Mesenchymal stem cell (in vitro differentiated cells and primary cell): ENCODE measurements at regions not wholly inside any gene's neighbourhood (a gene's known extent, or its start where the extent isn't known, plus 50 kb on each side); places are given as distances from the start of the nearest gene placed in this dataset.
A peak's percentile ranks its signal among the peaks of the same experiment; 100 is the strongest.

Source experiments
- DNase-seq: peaks from one replicate; pipeline ENCODE4 v3.0.0-alpha.2; 2013
- H2AFZ ChIP-seq: one replicate; pipeline ENCODE4 v1.6.1; 2013; ENCODE audit warnings: low read depth, mild to moderate bottlenecking, control low read depth, inconsistent platforms, low read length, moderate library complexity
- H2AK5ac ChIP-seq: 2 replicates; pipeline ENCODE4 v1.6.1; 2013; ENCODE audit warnings: low read length, moderate library complexity, mild to moderate bottlenecking, inconsistent platforms; ENCODE audit not compliant: severe bottlenecking
- H2BK120ac ChIP-seq: one replicate; pipeline ENCODE4 v1.6.1; 2013; ENCODE audit warnings: low read depth, mild to moderate bottlenecking, inconsistent platforms, low read length, moderate library complexity
- H2BK12ac ChIP-seq, 2 experiments: one replicate each; pipeline ENCODE4 v1.6.1; 2013; ENCODE audit warnings: inconsistent platforms in 2 of 2, low read length in 2 of 2, mild to moderate bottlenecking in 2 of 2, moderate library complexity in 2 of 2, control low read depth in 1 of 2
- H2BK15ac ChIP-seq: one replicate; pipeline ENCODE4 v1.6.1; 2013; ENCODE audit warnings: mild to moderate bottlenecking, low read depth, inconsistent platforms; ENCODE audit not compliant: poor library complexity, severe bottlenecking
- H2BK5ac ChIP-seq: 2 replicates; pipeline ENCODE4 v1.6.1; 2013; ENCODE audit warnings: low read depth, mild to moderate bottlenecking, low read length, control low read depth, inconsistent platforms; ENCODE audit not compliant: poor library complexity, severe bottlenecking
- H3K14ac ChIP-seq, 2 experiments: one replicate each; pipeline ENCODE4 v1.6.1; 2013; ENCODE audit warnings: inconsistent platforms in 2 of 2, low read length in 2 of 2, control low read depth in 1 of 2, mild to moderate bottlenecking in 1 of 2, moderate library complexity in 1 of 2
- H3K18ac ChIP-seq, 2 experiments: one replicate each; pipeline ENCODE4 v1.6.1; 2013; ENCODE audit warnings: inconsistent platforms in 2 of 2, low read length in 2 of 2, control low read depth in 1 of 2, low read depth in 1 of 2, mild to moderate bottlenecking in 1 of 2
- H3K23ac ChIP-seq, 2 experiments: one replicate each; pipeline ENCODE4 v1.6.1; 2013; ENCODE audit warnings: inconsistent platforms in 2 of 2, low read length in 2 of 2, mild to moderate bottlenecking in 2 of 2, moderate library complexity in 2 of 2, control low read depth in 1 of 2
- H3K27ac ChIP-seq: 2 replicates; pipeline ENCODE4 v1.5.1; 2013; ENCODE audit warnings: mild to moderate bottlenecking, moderate library complexity, low read length, control low read depth, inconsistent platforms; ENCODE audit not compliant: poor library complexity, severe bottlenecking
- H3K27me3 ChIP-seq, 2 experiments: 2 replicates each; pipeline versions ENCODE4 v1.6.1 to v1.7.0; 2013; ENCODE audit warnings: low read length in 2 of 2, mild to moderate bottlenecking in 2 of 2, moderate library complexity in 2 of 2, control low read depth in 1 of 2, inconsistent platforms in 1 of 2; ENCODE audit not compliant: control insufficient read depth in 1 of 2, insufficient read depth in 1 of 2
- H3K36me3 ChIP-seq, 2 experiments: 2 replicates each; pipeline versions ENCODE4 v1.6.1 to v1.7.0; 2013; ENCODE audit warnings: low read length in 2 of 2, control low read depth in 1 of 2, inconsistent platforms in 1 of 2, low read depth in 1 of 2, mild to moderate bottlenecking in 1 of 2; ENCODE audit not compliant: insufficient read depth in 2 of 2, control insufficient read depth in 1 of 2
- H3K4ac ChIP-seq, 2 experiments: one replicate each; pipeline ENCODE4 v1.6.1; 2013; ENCODE audit warnings: inconsistent platforms in 2 of 2, low read length in 2 of 2, mild to moderate bottlenecking in 2 of 2, moderate library complexity in 2 of 2, control low read depth in 1 of 2, low read depth in 1 of 2
- H3K4me1 ChIP-seq: 2 replicates; pipeline ENCODE4 v1.6.1; 2013; ENCODE audit warnings: low read depth, low read length, control low read depth; ENCODE audit not compliant: control insufficient read depth, insufficient read depth
- H3K4me2 ChIP-seq: 2 replicates; pipeline ENCODE4 v1.6.1; 2013; ENCODE audit warnings: low read length, mild to moderate bottlenecking, inconsistent platforms; ENCODE audit not compliant: poor library complexity, severe bottlenecking
- H3K4me3 ChIP-seq, 2 experiments: 2 replicates each; pipeline versions ENCODE4 v1.5.1 to v1.7.0; 2013; ENCODE audit warnings: low read length in 2 of 2, mild to moderate bottlenecking in 2 of 2, control low read depth in 1 of 2, low read depth in 1 of 2; ENCODE audit not compliant: insufficient read depth in 1 of 2
- H3K79me1 ChIP-seq: replicated peaks from 2 replicates; pipeline ENCODE4 v1.6.1; 2013; ENCODE audit warnings: mild to moderate bottlenecking, control low read depth, low read length, inconsistent platforms; ENCODE audit not compliant: poor library complexity, severe bottlenecking
- H3K9ac ChIP-seq: 2 replicates; pipeline ENCODE4 v1.7.0; 2013; ENCODE audit warnings: mild to moderate bottlenecking, low read length, moderate library complexity
- H3K9me3 ChIP-seq: 2 replicates; pipeline ENCODE4 v1.7.0; 2013; ENCODE audit warnings: mild to moderate bottlenecking, low read length; ENCODE audit not compliant: control insufficient read depth
- H4K8ac ChIP-seq: one replicate; pipeline ENCODE4 v1.6.1; 2013; ENCODE audit warnings: inconsistent platforms, mild to moderate bottlenecking, low read length, moderate library complexity
- H4K91ac ChIP-seq: one replicate; pipeline ENCODE4 v1.6.1; 2013; ENCODE audit warnings: mild to moderate bottlenecking, low read length, inconsistent platforms
- WGBS: methylation state at CpG from one replicate; pipeline ENCODE4 v1.1.7; 2013; ENCODE audit warnings: mixed read lengths; 5-methylcytosine and 5-hydroxymethylcytosine counted together

DNA sequence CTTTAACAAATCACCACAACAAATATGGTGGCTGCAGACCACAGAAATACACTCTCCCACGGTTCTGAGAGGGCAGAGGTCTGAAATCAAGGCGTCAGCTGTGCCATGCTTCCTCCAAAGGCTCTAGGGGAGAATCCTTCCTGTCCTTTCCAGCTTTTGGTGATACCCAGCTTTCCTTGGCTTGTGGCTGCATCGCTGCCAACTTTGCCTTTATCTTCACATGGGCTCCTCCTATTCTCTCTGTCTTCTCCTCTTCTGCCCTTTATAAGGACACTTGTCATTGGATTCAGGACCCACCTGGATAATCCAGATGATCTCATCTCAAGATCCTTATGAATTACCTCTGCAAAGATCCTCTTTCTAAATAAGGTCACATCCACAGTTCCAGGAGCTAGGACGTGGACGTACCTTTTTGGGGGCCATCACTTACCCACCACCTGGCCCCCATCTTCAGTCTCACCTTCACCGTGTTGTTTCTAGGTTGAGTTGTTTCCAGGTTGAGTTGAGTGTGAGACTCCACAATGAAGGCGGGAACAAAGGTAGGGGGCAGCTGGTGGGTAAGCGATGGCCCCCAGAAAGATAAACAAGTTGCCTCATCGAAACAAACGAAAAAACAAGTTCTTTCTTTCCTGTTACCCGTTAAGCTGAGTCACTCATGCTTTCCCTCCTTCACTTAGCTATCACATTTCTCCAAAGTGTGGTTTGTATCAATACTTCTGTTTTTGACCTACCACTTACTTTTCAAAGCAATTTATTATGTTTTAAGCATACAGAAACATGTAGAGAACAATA, 68.9 kb upstream of the SLC22A16 start:
- Histone ChIP-seq H2BK120ac (no peak overlapping the region), H3K4ac (no peak overlapping the region), H4K91ac (no peak overlapping the region), H3K4me3 (no peak overlapping the region), H3K27me3 (no peaks in the 10 kb centered on the region), H3K4me2 (no peak overlapping the region), H2AFZ (no peak overlapping the region), H2BK12ac (no peak overlapping the region), H3K14ac (no peak overlapping the region), H3K79me1 (no peaks in the 10 kb centered on the region), H3K36me3 (peaks cover 0 to 3% of the 10 kb centered on the region in 2 experiments), H2BK15ac (no peak overlapping the region), H3K18ac (no peak overlapping the region), H3K27ac (no peak overlapping the region), H2BK5ac (no peak overlapping the region), H3K9ac (no peak overlapping the region), H4K8ac (no peak overlapping the region), H3K9me3 (peaks cover 5% of the 10 kb centered on the region), H3K4me1 (peaks cover 21% of the 10 kb centered on the region), H3K23ac (no peak overlapping the region), H2AK5ac (peak overlapping the region; percentile 74)
- DNase-seq: no peak
- WGBS: 97% methylated on average over 10 of the region's 11 CpGs

DNA sequence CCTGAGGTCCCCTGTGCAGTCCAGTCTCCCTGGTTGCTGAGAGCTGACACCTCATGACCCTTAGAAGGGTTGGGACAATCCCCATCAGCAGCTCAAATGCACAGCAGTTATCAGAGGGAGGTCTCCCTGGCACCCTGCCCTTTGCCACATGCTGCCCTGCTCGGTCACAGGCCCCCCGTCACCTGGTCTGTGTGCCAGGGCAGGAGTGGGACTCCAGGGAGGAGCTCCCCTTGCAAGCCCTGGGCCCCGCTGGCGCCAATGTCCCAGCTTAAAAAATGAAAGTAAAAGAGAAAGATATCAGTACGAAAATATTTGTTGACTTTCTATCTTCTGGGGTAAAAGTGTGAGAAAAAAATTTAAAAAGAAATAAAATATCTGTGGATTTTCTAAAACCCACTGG, 68.1 kb upstream of the SLC22A16 start:
- WGBS: 98% methylated on average over 5 of the region's 5 CpGs

DNA sequence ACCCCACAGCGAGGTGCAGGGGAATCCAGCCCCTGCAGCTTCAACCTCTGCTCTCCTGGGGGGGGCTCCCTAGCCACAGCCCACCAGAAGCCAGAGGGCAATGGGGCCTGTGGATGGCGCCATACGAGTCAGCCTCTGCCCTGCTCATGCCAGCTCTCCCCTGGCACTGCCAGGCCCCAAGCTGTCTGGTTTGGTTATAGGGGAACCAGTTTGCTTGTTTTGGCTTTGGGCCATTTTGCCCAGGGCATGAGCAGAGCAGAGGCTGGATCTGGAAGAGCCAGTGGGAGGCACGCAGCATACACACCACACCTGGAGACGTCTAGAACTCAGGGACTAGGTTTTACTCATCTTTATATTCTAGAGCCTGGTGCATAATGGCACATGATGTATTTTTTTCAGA, 66.7 kb upstream of the SLC22A16 start:
- H2BK120ac ChIP-seq: no peak overlapping the region
- peaks cover 5% of the 10 kb centered on the region for H3K9me3 ChIP-seq
- H3K4me3 ChIP-seq: no peak overlapping the region
- DNase-seq: no peak
- H3K4me2 ChIP-seq: no peak overlapping the region
- peak overlapping the region; percentile 20 to 21 for H3K4ac ChIP-seq
- H2AFZ ChIP-seq: no peak overlapping the region
- no peak overlapping the region for H2BK5ac ChIP-seq
- no peaks in the 10 kb centered on the region for H3K27me3 ChIP-seq
- H2AK5ac ChIP-seq: no peak overlapping the region
- peak overlapping the region in 1 of 2 experiments; percentile 19 for H3K14ac ChIP-seq
- no peak overlapping the region for H2BK12ac ChIP-seq
- no peak overlapping the region for H2BK15ac ChIP-seq
- H3K27ac ChIP-seq: no peak overlapping the region
- WGBS: 95% methylated on average over 5 of the region's 5 CpGs
- H3K18ac ChIP-seq: peak overlapping the region; percentile 27 to 48
- no peak overlapping the region for H3K9ac ChIP-seq
- peaks cover 0 to 3% of the 10 kb centered on the region in 2 experiments for H3K36me3 ChIP-seq
- H4K91ac ChIP-seq: peak overlapping the region; percentile 45
- no peak overlapping the region for H4K8ac ChIP-seq
- peaks cover 25% of the 10 kb centered on the region for H3K4me1 ChIP-seq
- no peak overlapping the region for H3K23ac ChIP-seq
- H3K79me1 ChIP-seq: no peaks in the 10 kb centered on the region

More for the DNA sequence above, 68.1 kb upstream of the SLC22A16 start:
- H3K79me1 ChIP-seq: no peaks in the 10 kb centered on the region
- H2BK12ac ChIP-seq: no peak overlapping the region
- no peak overlapping the region for H3K4ac ChIP-seq
- H2AK5ac ChIP-seq: peak overlapping the region; percentile 68
- no peak overlapping the region for H3K4me2 ChIP-seq
- peaks cover 0 to 3% of the 10 kb centered on the region in 2 experiments for H3K36me3 ChIP-seq
- peak overlapping the region; percentile 17 to 45 for H3K4me3 ChIP-seq
- no peaks in the 10 kb centered on the region for H3K27me3 ChIP-seq
- H3K14ac ChIP-seq: peak overlapping the region in 1 of 2 experiments; percentile 74
- DNase-seq: no peak
- H3K18ac ChIP-seq: no peak overlapping the region
- H2BK5ac ChIP-seq: no peak overlapping the region
- H4K8ac ChIP-seq: peak overlapping the region; percentile 66
- no peak overlapping the region for H3K23ac ChIP-seq
- H3K9ac ChIP-seq: no peak overlapping the region
- H2BK15ac ChIP-seq: no peak overlapping the region
- H4K91ac ChIP-seq: no peak overlapping the region
- no peak overlapping the region for H3K27ac ChIP-seq
- peaks cover 21% of the 10 kb centered on the region for H3K4me1 ChIP-seq
- no peak overlapping the region for H2BK120ac ChIP-seq
- no peak overlapping the region for H2AFZ ChIP-seq
- peaks cover 5% of the 10 kb centered on the region for H3K9me3 ChIP-seq

DNA sequence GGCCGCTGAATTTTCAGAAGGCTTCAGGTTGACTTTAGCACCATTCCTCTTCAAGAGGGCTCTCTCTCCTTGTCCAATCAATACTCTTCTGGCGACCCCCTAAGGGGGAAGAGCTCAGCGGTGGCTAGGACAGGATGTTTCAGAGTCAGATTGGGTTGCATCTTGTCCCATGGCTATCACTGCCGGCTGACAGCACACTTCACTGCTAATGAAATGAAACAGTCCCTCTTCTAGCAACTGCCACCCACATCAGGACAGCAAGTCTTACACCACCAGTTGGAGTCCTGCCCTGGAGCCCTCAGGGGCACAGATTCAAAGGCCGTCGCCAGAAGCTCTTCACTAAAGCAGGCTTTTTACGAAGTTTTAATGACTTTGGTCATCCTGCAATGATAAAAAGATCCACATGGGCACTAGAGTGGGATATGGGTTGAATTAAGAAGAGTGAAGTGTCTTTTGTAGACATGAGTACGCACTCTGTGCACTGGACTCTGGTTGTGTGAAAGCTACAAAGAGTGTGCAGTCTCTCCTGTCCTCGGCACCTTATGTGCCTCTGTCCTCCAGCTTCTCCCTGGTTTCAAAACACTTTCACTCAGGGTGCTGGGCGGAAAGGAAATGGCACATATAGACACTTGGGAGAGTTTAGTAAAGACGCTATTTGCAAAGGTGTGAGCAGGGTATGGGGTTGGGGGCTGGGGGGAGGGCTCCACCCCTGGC, 66.1 kb upstream of the SLC22A16 start:
- Histone ChIP-seq H4K91ac (no peak overlapping the region), H3K79me1 (no peaks in the 10 kb centered on the region), H2AFZ (peak overlapping the region; percentile 31), H3K23ac (no peak overlapping the region), H3K4me1 (peaks cover 25% of the 10 kb centered on the region), H3K18ac (peak overlapping the region in 1 of 2 experiments; percentile 48), H3K4me2 (no peak overlapping the region), H2BK15ac (no peak overlapping the region), H2BK5ac (no peak overlapping the region), H3K9ac (peak overlapping the region; percentile 40), H4K8ac (no peak overlapping the region), H2BK120ac (no peak overlapping the region), H3K27ac (no peak overlapping the region), H3K27me3 (no peaks in the 10 kb centered on the region), H3K14ac (no peak overlapping the region), H3K4ac (no peak overlapping the region), H3K9me3 (peaks cover 5% of the 10 kb centered on the region), H3K4me3 (peak overlapping the region in 1 of 2 experiments; percentile 13), H2AK5ac (no peak overlapping the region), H3K36me3 (peaks cover 0 to 3% of the 10 kb centered on the region in 2 experiments), H2BK12ac (peak overlapping the region in 1 of 2 experiments; percentile 49)
- WGBS: 65% methylated on average over 11 of the region's 11 CpGs
- peak; percentile 37 for DNase-seq
